ENCODE measurements at regions not wholly inside any gene's neighbourhood (a gene's known extent, or its start where the extent isn't known, plus 50 kb on each side); places are given as distances from the start of the nearest gene placed in this dataset.

DNA sequence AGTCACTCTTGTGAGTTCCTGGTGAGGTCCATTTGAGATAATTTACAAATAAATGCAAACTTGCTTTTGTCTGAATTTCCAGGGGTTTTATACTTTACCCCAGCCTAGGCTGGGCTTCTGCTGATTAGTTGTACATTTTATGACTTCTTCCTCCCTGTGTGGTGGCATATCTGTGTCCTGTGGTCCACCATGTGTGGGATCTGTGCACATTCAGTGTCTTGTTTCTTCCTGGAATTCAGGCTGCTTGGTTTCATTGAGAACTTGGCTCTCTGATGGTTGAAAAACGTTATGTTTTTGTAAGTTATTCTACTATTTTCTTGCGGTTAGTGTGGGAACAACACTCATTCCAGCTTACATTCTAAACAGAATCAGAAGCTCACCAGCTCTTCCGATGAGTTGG, 523.4 kb upstream of the PFKP start:
- intact Hi-C loops (cut with DNase I) = no loop called here
- no peak for TF ChIP-seq POLR2A (IDR thresholded peaks at IDR 0.05)
- TF ChIP-seq, protein P1, sequence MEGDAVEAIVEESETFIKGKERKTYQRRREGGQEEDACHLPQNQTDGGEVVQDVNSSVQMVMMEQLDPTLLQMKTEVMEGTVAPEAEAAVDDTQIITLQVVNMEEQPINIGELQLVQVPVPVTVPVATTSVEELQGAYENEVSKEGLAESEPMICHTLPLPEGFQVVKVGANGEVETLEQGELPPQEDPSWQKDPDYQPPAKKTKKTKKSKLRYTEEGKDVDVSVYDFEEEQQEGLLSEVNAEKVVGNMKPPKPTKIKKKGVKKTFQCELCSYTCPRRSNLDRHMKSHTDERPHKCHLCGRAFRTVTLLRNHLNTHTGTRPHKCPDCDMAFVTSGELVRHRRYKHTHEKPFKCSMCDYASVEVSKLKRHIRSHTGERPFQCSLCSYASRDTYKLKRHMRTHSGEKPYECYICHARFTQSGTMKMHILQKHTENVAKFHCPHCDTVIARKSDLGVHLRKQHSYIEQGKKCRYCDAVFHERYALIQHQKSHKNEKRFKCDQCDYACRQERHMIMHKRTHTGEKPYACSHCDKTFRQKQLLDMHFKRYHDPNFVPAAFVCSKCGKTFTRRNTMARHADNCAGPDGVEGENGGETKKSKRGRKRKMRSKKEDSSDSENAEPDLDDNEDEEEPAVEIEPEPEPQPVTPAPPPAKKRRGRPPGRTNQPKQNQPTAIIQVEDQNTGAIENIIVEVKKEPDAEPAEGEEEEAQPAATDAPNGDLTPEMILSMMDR (IDR thresholded peaks at IDR 0.05) = no peak
- no peak for TF ChIP-seq EP300 (IDR thresholded peaks at IDR 0.05)
- no peak for TF ChIP-seq POLR2AphosphoS5 (IDR thresholded peaks at IDR 0.05)
- H3K4me3 ChIP-seq = no peak overlapping the region
- WGBS, 2 donors = 76 to 84% methylated on average over 3 of the region's 3 CpGs
- H3K27me3 ChIP-seq = no peaks in the 10 kb centered on the region
- H3K4me1 ChIP-seq = no peaks in the 10 kb centered on the region
- no peak overlapping the region for H3K27ac ChIP-seq
- no peaks in the 10 kb centered on the region for H3K36me3 ChIP-seq
- DNase-seq = no peak
- no peaks in the 10 kb centered on the region for H3K9me3 ChIP-seq

DNA sequence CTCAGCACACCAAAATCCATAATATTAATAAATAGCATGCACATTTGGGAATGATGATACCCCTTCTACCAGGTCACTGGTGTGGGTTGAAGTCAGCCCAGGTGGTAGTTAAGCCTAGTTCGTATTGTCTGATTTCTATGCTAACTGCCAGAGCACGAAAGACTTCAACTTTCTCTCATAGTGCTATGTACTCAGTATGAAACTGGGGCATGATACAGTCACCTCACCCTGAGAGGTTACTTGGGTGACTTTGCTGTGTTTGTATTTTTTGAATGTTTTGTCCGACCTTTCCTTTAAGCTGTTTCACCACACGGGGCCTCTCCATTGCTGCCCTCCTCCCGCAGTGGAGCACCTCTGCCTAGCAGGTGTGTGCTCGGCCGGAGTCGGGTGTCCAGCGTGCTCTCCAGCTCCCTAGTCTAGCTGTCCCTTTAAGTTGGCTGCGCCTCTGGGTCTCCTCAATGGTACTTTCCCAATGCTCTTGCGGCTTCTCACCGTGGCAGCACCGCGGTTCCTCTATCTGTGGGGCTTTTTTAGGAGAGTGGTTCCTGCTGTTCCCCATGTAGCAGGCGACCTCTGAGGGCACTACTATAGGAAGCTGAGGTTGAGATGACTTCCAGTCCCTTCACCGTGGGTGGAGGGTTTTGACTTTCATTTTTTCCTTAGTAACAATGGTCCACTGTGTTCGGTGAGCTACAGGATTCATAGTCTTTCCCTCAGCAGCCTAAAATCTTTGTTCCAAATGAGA, 524.0 kb upstream of the PFKP start:
- TF ChIP-seq, protein P1 (IDR thresholded peaks at IDR 0.05) = no peak
- no peak for TF ChIP-seq EP300 (IDR thresholded peaks at IDR 0.05)
- no peak for DNase-seq
- H3K27me3 ChIP-seq = no peaks in the 10 kb centered on the region
- H3K4me1 ChIP-seq = no peaks in the 10 kb centered on the region
- no peak overlapping the region for H3K27ac ChIP-seq
- no peaks in the 10 kb centered on the region for H3K9me3 ChIP-seq
- no peak overlapping the region for H3K4me3 ChIP-seq
- WGBS, 2 donors = 87 to 89% methylated on average over 17 of the region's 17 CpGs
- intact Hi-C loops (cut with DNase I) = no loop called here
- H3K36me3 ChIP-seq = no peaks in the 10 kb centered on the region

DNA sequence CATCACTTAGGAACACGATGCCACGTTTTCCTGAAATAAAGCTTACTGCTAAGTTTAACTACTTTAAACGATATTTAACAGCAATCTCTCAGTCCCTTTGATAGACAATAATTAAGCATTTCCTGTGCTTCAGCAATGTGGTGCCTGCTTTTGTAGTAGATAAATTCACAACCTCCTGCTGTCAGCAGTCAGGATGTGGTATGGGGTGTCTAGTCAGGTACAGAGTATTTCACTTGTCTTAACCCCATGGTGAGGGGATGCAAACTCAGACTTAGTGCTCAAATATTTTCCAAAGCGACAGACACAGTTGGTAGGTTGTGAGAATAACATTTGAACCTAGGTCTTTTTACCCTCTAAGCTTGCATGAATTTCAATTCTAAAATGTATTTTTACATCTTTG, 526.2 kb upstream of the PFKP start:
- Histone ChIP-seq H3K9me3 (no peaks in the 10 kb centered on the region), H3K27ac (no peak overlapping the region), H3K36me3 (no peaks in the 10 kb centered on the region), H3K27me3 (no peaks in the 10 kb centered on the region), H3K4me3 (no peak overlapping the region), H3K4me1 (no peaks in the 10 kb centered on the region)
- no peak for DNase-seq
- TF ChIP-seq POLR2AphosphoS5 (IDR thresholded peaks at IDR 0.05) = no peak
- no peak for TF ChIP-seq POLR2A (IDR thresholded peaks at IDR 0.05)
- TF ChIP-seq, protein P1 (IDR thresholded peaks at IDR 0.05) = no peak
- no peak for TF ChIP-seq EP300 (IDR thresholded peaks at IDR 0.05)
- WGBS, 2 donors = 52 to 77% methylated on average over 4 of the region's 4 CpGs
- intact Hi-C loops (cut with DNase I) = no loop called here

DNA sequence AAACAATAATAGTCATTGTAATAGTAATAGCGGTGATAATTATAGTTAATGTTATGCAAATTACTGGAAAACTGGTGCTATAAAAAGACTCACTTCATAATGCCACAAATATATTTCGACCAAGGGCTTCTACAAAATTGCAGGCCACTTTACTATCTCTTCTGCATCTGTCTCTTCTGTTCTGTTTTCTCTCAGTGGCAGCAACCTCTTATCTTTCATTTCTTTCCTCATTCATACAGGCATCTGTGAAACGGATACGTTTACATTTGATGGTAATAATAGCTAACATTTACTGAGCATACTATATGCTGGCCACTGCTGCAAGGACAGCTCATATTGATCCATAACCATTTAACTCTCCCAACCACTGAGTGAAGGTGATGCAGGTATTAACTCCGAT, 537.4 kb upstream of the PFKP start:
- DNase-seq = no peak
- TF ChIP-seq EP300 (IDR thresholded peaks at IDR 0.05) = no peak
- no peak for TF ChIP-seq POLR2A (IDR thresholded peaks at IDR 0.05)
- TF ChIP-seq, protein P1 (IDR thresholded peaks at IDR 0.05) = no peak
- TF ChIP-seq POLR2AphosphoS5 (IDR thresholded peaks at IDR 0.05) = no peak
- no peaks in the 10 kb centered on the region for H3K36me3 ChIP-seq
- H3K9me3 ChIP-seq = peaks cover 0 to 4% (median 0%) of the 10 kb centered on the region in 4 donors
- no peaks in the 10 kb centered on the region for H3K27me3 ChIP-seq
- intact Hi-C loops (cut with DNase I) = no loop called here
- no peak overlapping the region for H3K27ac ChIP-seq
- H3K4me3 ChIP-seq = no peak overlapping the region
- 72 to 74% methylated on average over 5 of the region's 5 CpGs for WGBS, 2 donors
- no peaks in the 10 kb centered on the region for H3K4me1 ChIP-seq

DNA sequence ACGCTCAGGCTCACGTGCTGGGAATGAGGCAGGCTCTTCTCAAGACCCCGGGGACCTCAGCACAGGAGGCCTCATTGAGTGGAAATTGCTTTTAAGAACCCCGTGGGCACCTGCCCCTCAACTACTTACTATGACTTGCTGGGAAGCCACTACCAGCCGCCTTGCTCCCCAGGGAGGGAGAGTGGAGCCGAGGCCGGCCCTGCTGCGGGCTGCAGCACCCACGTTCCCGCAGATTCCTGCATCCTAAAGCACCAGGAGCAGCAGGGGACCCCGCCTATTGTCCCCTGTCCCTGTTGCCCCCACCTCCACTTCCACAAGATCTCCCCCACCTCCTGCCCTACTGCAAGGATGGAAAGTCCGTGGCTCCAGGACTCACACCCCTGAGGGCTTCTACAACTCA, 541.6 kb upstream of the PFKP start:
- intact Hi-C loops (cut with DNase I) = no loop called here
- Histone ChIP-seq H3K4me3 (no peak overlapping the region), H3K27ac (no peak overlapping the region), H3K27me3 (no peaks in the 10 kb centered on the region), H3K36me3 (no peaks in the 10 kb centered on the region), H3K9me3 (peaks cover 0 to 4% (median 0%) of the 10 kb centered on the region in 4 donors), H3K4me1 (no peaks in the 10 kb centered on the region)
- DNase-seq = no peak
- TF ChIP-seq POLR2AphosphoS5 (IDR thresholded peaks at IDR 0.05) (no peak), EP300 (IDR thresholded peaks at IDR 0.05) (no peak), POLR2A (IDR thresholded peaks at IDR 0.05) (no peak)
- TF ChIP-seq, protein P1 (IDR thresholded peaks at IDR 0.05) = no peak
- 81 to 85% methylated on average over 12 of the region's 12 CpGs for WGBS, 2 donors

All from sigmoid colon (tissue), 6 donors.